NCI-H2196 treated with DMSO at 0.1 percent for 48 hours (cell line): ENCODE measurements at regions not wholly inside any gene's neighbourhood (a gene's known extent, or its start where the extent isn't known, plus 50 kb on each side); places are given as distances from the start of the nearest gene placed in this dataset.
"Not testable (repeated sequence)": the region's sequence is repeated elsewhere in the genome, so short reads cannot be mapped to it uniquely, and the experiment has no call there.

Experiments used
- DNase-seq: peaks from one replicate; lab custom pipeline; 2025; ENCODE audit not compliant: unreplicated experiment; lab: John Stamatoyannopoulos, UW

GRCh38 chr1:68831281-68831680 lies 334.4 kb upstream of the DEPDC1 start:
- DNase-seq = no peak

GRCh38 chr1:68848017-68848416 lies 351.1 kb upstream of the DEPDC1 start:
- DNase-seq = no peak

GRCh38 chr1:68868606-68869005 lies 371.7 kb upstream of the DEPDC1 start:
- no peak for DNase-seq

GRCh38 chr1:68873144-68873543 lies 376.3 kb upstream of the DEPDC1 start:
- no peak for DNase-seq

DNA sequence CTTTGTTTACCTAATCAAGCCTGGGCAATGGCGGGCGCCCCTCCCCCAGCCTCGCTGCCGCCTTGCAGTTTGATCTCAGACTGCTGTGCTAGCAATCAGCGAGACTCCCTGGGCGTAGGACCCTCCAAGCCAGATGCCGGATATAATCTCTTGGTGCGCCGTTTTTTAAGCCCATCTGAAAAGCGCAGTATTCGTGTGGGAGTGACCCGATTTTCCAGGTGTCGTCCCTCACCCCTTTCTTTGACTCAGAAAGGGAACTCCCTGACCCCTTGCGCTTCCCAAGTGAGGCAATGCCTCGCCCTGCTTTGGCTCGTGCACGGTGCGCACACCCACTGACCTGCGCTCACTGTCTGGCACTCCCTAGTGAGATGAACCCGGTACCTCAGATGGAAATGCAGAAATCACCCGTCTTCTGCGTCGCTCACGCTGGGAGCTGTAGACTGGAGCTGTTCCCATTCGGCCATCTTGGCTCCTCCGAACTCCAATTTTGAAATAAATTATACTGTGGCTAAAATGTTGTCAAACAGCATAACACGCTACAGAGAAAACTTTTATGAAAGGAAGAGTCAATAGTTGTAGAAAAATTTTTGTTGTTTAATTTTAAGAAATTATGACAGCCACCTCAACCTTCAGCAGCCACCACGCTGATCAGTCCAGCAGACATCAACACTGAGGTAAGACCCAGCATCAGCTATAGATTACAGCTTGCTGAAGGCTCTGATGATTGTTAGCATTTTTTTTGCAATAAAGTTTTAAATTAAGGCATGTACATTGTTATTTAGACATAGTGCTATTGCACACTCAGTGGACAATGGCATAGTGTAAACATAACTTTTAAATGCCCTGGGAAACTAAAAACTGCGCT lies 384.7 kb upstream of the DEPDC1 start:
- DNase-seq = not testable (repeated sequence)

- DNase-seq = no peak
Measured at GRCh38 chr1:68889471-68889870, 392.6 kb upstream of the DEPDC1 start.

- no peak for DNase-seq
Measured at GRCh38 chr1:68890736-68891135, 393.9 kb upstream of the DEPDC1 start.

GRCh38 chr1:68904477-68904876 lies 407.6 kb upstream of the DEPDC1 start:
- no peak for DNase-seq

- no peak for DNase-seq
Measured at GRCh38 chr1:68906431-68906830, 409.5 kb upstream of the DEPDC1 start.

- DNase-seq = no peak
Measured at GRCh38 chr1:68907491-68907890, 410.6 kb upstream of the DEPDC1 start.

- no peak for DNase-seq
Measured at GRCh38 chr1:68908316-68908715, 411.4 kb upstream of the DEPDC1 start.

DNA sequence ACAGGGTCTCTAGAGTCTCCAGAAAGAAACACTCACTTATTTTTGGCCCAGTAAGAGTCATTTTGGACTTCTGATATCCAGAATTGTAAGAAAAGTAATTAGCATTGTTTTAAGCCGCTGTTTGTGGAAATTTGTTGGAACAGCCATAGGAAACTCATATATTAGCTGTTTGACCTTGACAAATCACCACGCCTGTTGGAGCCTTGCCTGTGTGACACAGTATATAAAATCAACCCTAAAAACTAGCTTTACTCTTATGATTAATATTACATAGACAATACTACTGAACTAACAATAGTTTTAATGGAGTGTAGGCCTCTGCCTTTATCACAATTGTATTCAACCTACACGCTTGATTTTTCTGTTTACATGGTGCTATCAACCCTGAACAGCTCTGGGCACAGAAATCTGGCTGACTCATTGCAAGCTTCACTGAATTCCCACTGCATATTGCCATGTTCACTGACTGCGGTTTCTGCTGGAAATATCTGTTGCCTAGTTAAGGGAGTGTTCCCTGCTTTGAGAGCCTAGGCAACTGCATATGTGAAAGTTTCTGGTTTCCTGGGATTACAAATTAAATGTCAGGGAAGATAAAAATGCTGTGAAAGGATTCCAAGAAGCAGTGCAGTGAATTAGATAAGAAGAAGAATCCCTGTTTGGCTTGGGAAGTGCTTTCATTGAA lies 419.5 kb upstream of the DEPDC1 start:
- no peak for DNase-seq

- DNase-seq = no peak
Measured at GRCh38 chr1:68917456-68917855, 420.6 kb upstream of the DEPDC1 start.

- DNase-seq = no peak
Measured at GRCh38 chr1:68918563-68918962, 421.7 kb upstream of the DEPDC1 start.

DNA sequence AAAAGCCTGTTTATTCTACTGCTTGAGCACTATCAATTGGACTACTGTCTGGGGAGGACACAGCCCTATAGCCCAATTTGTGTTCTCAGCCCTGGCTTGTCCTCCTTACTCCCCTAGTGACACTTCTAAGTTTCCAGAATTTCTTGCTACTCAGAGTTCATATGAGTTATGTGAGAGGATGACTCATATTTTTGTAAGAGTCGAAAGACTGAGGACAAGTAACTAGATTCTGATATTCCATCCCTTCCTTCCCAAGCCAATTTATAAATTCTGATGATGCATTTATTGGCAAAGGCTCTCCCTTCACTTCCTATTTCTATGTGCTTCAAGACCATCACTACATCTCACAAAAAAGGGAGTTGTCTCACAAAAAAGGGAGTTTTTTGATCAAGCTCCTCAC lies 422.2 kb upstream of the DEPDC1 start:
- no peak for DNase-seq

DNA sequence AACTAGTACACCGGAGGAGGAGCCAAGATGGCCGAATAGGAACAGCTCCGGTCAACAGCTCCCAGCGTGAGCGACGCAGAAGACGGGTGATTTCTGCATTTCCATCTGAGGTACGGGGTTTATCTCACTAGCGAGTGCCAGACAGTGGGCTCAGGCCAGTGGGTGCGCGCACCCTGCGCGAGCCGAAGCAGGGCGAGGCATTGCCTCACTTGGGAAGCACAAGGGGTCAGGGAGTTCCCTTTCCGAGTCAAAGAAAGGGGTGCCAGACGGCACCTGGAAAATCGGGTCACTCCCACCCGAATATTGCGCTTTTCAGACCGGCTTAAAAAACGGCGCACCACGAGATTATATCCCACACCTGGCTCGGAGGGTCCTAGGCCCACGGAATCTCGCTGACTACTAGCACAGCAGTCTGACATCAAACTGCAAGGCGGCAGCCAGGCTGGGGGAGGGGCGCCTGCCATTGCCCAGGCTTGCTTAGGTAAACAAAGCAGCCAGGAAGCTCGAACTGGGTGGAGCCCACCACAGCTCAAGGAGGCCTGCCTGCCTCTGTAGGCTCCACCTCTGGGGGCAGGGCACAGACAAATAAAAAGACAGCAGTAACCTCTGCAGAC lies 426.7 kb upstream of the DEPDC1 start:
- DNase-seq = not testable (repeated sequence)

GRCh38 chr1:68930101-68930500 lies 433.2 kb upstream of the DEPDC1 start:
- no peak for DNase-seq

GRCh38 chr1:68936530-68936929 lies 439.6 kb upstream of the DEPDC1 start:
- no peak for DNase-seq

GRCh38 chr1:68938051-68938666 lies 441.3 kb upstream of the DEPDC1 start:
- DNase-seq = no peak

DNA sequence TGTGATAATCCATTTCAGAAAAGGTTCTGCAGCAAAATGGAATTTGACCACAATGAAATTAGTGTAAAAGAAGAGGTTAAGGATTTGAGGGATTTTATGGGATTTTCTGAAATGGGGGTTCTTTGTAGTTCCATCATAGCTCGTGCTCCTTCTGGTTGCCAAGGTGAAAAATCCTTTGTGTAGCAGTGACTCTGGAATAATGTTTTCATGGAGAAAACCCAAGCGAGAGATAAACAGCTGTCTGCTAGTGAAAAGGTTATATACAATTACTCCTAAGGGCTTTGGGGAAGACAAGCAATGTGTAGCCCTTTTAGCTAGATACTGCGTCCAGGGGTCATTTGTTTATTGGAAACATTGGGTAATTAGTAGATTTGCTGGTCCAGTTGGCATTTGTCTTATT lies 453.2 kb upstream of the DEPDC1 start:
- DNase-seq = no peak

DNA sequence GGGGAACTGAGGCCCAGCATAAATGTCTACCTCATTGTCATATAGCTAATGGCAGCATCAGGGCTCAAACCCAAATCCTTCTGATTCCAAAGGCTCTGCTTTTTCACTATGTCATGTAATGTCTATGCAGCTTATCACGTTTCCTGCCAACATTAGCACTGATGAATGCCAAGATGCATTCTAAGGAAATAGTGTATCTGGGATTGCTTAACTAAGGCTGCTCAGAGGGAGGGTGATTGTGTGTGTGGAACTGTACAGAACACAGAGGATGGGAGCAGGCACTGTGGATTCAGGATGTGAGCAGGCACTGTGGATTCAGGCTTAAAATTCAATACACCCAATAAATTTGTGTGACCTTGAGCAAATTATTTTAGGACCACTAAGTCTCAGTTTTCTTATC lies 456.4 kb upstream of the DEPDC1 start:
- DNase-seq = no peak

DNA sequence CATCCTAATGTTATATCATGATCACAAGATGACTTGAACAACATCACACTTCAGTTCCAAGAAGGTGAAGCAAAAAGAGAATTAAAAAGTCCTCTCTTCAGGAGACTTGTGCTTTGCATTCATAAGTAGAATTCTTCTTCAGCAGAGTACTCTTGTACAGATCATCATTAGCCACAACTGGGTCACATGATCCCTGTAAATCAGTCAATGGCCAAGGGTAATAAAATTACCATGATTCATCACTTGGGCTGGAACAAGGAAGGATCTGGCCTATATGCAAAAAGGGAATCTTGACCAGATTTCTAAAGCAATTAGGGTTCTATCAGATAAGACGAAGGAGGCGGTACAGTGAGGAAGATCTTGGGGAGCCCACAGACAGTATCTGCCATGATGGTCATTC lies 458.0 kb upstream of the DEPDC1 start:
- DNase-seq = no peak
